Amniotic stem cell (primary cell): ENCODE measurements at regions not wholly inside any gene's neighbourhood (a gene's known extent, or its start where the extent isn't known, plus 50 kb on each side); places are given as distances from the start of the nearest gene placed in this dataset.

Experiments
- DNase-seq: peaks from one replicate; lab custom pipeline; 2025; lab: John Stamatoyannopoulos, UW

GRCh38 chr14:89017417-89017816, 193.0 kb downstream of the TTC8 start:
- DNase-seq: no peak

GRCh38 chr14:89022274-89022673, 197.8 kb downstream of the TTC8 start:
- no peak for DNase-seq

- no peak for DNase-seq
Measured at GRCh38 chr14:89024691-89025090, 200.2 kb downstream of the TTC8 start.

GRCh38 chr14:89025561-89026236, 201.2 kb downstream of the TTC8 start:
- DNase-seq: no peak

GRCh38 chr14:89027097-89027740, 202.8 kb downstream of the TTC8 start:
- no peak for DNase-seq

GRCh38 chr14:89028462-89029134, 204.1 kb downstream of the TTC8 start:
- DNase-seq: no peak

GRCh38 chr14:89029961-89030694, 205.7 kb downstream of the TTC8 start:
- DNase-seq: no peak

GRCh38 chr14:89030921-89031320, 206.5 kb downstream of the TTC8 start:
- DNase-seq: no peak

- DNase-seq: no peak
Measured at GRCh38 chr14:89032086-89032649, 207.7 kb downstream of the TTC8 start.

GRCh38 chr14:89033756-89034155, 209.3 kb downstream of the TTC8 start:
- DNase-seq: no peak

GRCh38 chr14:89036371-89036770, 211.9 kb downstream of the TTC8 start:
- DNase-seq: no peak

GRCh38 chr14:89037065-89037464, 212.6 kb downstream of the TTC8 start:
- DNase-seq: no peak

GRCh38 chr14:89040080-89040459, 215.6 kb downstream of the TTC8 start:
- no peak for DNase-seq

- DNase-seq: peak; percentile 77
Measured at GRCh38 chr14:89040460-89041256, 216.2 kb downstream of the TTC8 start.

- DNase-seq: no peak
Measured at GRCh38 chr14:89041257-89041582, 216.8 kb downstream of the TTC8 start.

- no peak for DNase-seq
Measured at GRCh38 chr14:89042021-89042420, 217.6 kb downstream of the TTC8 start.

GRCh38 chr14:89053303-89053702, 228.9 kb downstream of the TTC8 start:
- no peak for DNase-seq

GRCh38 chr14:89056394-89056793, 231.9 kb downstream of the TTC8 start:
- DNase-seq: no peak

GRCh38 chr14:89058697-89059096, 234.2 kb downstream of the TTC8 start:
- no peak for DNase-seq

GRCh38 chr14:89060191-89060590, 235.7 kb downstream of the TTC8 start:
- no peak for DNase-seq

- no peak for DNase-seq
Measured at GRCh38 chr14:89061696-89062095, 237.2 kb downstream of the TTC8 start.

- DNase-seq: no peak
Measured at GRCh38 chr14:89065879-89066278, 241.4 kb downstream of the TTC8 start.
